T-helper 22 cell (primary cell): ENCODE measurements at regions not wholly inside any gene's neighbourhood (a gene's known extent, or its start where the extent isn't known, plus 50 kb on each side); places are given as distances from the start of the nearest gene placed in this dataset.

Experiments used
- DNase-seq: peaks from one replicate; pipeline ENCODE4 v3.0.0-alpha.2; 2020; ENCODE audit warnings: low read depth

- DNase-seq: no peak
Measured at GRCh38 chr17:79366988-79367571, 243.8 kb downstream of the RBFOX3 start.

DNA sequence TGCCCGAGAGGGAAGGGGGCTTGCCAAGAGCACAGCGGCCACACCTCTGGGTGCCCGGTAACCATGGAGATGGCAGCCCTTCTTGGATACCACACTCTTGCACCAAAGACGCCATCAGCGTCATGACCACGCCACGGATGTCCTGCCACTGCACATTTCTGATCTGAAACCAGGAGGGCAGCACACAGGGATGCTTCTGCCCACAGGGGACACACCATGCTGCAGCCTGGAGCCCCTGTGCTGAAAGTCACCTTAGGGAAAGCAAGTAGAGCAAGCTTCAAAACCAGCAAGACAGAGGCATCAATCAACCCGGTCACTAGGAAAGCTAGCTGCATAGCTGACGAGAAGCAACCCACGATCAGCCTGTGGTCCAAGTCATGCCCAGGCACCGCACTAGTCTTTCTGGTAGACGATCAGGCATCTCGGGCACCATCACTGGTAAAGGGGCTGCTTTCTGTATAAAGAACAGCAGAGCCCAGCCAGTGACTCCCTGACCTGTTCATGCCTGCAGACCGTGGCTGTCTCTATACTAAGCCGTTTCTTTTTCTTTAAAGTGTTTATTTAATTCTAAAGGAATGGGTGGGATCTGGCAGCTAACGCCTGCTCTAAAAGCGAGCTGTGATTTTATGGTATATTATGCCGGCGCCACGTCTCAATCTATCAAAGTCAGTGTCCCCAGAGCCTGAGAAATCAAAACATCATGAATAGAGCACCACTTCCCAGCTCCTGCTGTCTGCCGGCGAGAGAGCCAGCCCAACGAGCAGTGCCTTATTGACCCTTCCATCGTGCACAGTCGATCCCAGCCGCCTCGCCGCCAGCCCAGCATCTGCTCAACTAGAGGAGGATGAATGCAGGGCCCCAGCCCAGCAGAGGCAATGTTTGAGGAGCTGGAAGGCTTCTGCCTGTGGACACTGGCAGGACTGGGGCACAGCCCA, 244.7 kb downstream of the RBFOX3 start:
- no peak for DNase-seq

DNA sequence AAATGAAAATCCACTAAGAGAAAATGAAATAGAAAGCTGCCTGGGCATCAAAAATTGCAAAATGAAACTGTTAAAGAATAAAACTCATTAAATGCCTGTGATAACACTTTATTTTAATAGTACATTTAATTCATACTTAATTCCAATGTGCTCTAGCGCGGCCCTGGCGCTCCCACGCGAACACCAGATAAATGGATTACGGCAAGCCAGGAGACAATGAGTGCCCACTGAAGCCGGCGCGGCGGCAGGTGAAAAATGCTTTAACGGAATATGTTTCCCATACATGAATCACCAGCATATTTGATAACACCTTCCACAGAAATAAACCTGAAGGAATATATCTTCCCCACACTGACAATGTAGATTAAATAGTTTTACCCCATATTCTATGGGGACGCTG, 245.5 kb downstream of the RBFOX3 start:
- DNase-seq: no peak

GRCh38 chr17:79364315-79365094, 246.3 kb downstream of the RBFOX3 start:
- no peak for DNase-seq

DNA sequence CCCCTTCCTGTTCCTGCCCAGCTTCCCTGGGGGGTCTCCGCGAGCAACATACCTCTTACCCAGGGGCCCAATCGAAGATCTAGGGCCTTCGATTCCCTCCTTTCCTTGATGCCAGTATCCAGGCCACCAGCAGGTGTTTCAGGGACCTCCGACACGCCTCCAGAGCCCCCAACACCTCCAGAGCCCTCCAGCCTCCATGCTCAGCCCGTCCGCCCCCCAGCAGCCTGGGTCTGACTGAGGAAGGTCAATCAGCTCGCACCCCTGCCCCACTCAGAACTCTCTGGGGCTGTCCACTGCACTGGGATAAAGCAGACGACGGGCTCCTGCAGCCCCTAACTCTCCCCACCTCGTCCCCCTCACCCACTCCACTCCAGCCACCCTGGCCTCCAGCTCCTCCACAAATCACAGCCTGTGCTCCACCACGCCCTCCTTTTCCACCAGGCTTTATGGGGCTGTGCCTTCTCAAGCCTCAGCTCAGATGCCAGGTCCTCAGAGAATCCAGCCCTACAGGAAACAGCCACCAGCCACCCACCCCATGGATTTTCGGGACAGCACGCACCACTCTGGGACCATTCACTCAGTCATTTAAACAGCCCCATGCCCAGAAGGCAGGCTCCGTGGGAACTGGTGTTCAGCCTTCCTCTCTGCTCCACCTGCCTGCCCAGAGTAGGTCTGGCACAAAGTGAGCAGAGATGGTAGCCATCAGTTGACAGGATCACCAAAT, 247.1 kb downstream of the RBFOX3 start:
- no peak for DNase-seq

DNA sequence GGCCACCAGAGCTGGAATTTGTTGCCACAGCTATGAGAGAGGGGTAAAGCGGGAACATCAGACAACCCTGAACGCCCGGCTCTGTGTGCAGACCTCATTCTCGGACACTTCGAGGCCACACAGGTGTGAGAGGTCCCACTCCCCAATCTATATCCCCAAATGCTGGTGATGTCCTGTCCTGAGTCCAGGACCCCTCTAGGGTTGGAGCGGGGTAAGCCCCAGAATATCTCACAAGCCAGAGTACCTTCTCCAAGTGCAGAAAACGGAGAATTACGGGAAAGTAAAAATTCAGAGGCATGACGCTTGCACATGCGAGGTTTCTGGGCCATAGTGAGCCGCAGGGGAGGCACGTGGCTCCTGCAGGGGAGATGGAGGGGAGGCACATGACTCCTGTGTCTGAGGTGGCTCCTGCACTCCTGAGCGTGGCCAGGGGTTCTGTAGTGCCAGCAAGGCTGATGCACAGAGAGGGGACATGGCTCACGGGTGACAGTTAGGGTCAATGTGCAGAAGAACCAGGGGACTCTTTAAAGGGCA, 248.0 kb downstream of the RBFOX3 start:
- no peak for DNase-seq

DNA sequence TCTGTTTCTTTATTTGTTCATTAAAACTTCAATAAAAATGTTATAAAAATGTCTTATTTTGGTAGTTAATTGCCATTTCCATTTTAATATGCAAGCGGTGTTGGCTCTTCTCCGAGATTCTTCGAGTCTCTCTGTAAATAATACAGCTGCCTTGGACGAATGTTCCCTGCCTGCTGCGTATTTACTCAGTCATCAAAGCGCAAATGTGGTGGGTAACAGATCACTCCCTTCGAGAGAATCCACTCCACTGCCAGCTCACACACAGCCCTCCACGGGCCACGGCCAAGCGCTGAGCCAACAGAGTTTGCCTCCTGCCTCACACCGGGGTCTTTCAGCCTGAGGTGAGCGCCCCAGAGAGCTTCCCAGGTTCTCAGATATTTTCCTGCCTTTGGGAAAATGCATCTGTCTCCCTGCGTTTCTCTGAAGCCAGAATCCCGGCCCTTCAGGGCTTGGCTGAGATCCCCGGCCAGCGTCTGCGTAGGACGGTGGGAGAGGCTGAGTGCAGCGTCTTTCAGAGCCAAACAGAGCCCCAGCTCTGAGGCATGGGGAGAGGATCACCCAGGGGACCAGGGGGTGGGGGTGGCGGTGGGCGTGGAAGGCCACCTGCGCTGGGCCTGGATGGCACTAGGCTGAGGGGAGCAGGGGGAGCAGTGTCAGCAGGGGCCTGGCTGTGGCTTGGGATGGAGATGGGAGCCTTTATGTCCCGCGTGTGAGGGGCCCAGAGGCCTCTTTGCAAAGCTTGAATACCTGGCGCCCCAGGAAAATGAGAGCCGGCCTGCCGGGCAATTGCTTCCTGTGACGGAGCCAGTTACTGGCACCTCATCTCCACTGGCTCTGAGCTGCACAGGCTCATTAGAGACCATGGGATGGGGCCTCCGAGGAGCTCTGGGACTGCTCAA, 248.7 kb downstream of the RBFOX3 start:
- DNase-seq: no peak

- no peak for DNase-seq
Measured at GRCh38 chr17:79361221-79361734, 249.6 kb downstream of the RBFOX3 start.

GRCh38 chr17:79360196-79360595, 250.7 kb downstream of the RBFOX3 start:
- no peak for DNase-seq

DNA sequence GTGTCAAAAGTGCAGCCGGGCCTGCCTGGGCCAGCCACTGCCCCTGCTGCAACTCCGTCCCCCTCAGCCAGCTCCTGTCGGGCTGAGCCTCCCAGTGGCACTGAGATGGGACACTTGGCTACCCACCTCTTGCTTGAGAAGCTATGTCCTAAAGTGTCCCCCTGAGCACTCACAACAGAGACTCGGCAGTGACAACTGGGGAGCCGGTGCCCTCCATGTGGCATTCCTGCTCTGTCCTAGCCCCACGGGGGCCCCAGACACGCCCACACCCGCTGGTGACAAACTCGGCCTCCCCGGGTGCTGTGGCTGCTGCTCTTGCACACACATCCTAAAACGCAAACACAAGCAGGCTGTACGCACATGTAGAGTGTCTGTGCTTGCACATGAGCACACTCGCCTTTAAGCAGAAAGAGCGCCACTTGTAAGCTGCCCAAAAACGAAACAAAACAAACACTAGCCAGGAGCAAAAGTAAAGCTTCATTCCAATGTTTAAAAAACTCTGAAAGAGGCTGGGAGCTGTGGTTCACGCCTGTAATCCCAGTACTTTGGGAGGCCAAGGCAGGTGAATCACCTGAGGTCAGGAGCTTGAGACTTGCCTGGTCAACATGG, 253.9 kb downstream of the RBFOX3 start:
- no peak for DNase-seq

DNA sequence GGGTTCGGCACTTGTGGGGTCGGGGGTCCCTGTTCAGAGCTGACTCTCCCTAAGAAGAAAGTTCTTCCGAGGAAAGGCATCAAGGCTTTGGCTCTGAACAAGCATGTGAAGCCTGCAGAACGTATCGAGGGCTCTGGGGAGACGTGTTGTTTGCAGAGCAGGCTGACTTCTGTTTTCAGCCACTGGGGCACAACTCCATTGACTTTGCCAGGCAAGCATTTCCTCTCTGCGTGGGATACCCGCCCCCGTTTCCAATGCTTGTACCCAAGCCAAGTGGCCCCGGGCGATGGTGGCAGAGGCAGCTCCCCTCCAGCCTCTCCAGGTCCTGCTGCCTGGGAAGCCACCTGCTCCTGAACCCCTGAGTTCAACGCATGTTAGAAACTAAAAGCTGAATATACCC, 255.7 kb downstream of the RBFOX3 start:
- no peak for DNase-seq

GRCh38 chr17:79354173-79354820, 256.6 kb downstream of the RBFOX3 start:
- DNase-seq: no peak

DNA sequence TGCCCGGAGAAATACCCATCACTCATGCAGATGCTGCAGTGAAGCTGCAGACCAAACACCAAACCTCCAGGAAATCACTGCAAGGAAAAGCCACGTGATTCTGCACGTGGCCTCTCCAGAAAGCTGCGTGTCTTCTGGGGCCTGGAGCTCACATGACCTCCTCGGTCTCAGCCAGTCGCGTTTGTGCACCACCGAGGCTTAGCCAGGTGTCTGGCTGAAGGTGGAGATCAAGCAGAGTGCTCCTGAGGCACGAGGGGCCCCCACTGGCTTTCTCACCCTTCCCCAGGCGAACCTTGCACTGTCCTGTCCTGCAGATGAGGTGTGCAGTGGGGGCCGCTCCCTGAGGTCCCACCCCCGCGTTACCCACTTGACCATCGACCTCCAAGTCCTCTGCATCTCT, 257.3 kb downstream of the RBFOX3 start:
- DNase-seq: no peak

DNA sequence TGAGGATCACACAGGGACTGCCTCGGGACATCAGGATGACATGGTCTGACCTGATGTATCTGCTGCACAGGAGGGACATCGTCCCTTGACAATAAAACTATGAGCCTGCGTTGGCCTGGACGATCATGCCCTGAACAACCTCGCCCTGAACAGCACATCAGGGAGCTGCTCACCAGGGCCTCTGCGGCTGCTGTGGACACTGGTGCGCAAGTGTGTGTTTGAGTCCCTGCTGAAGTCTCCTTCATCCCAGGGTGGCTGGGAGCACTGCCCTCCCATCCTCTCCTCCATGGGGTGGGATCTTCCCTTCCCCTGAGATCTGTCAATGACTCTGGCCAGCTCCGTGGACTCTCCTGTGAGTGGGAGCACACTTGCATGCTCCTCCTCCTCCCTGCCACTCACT, 257.8 kb downstream of the RBFOX3 start:
- DNase-seq: no peak

GRCh38 chr17:79350533-79350932, 260.3 kb downstream of the RBFOX3 start:
- no peak for DNase-seq

DNA sequence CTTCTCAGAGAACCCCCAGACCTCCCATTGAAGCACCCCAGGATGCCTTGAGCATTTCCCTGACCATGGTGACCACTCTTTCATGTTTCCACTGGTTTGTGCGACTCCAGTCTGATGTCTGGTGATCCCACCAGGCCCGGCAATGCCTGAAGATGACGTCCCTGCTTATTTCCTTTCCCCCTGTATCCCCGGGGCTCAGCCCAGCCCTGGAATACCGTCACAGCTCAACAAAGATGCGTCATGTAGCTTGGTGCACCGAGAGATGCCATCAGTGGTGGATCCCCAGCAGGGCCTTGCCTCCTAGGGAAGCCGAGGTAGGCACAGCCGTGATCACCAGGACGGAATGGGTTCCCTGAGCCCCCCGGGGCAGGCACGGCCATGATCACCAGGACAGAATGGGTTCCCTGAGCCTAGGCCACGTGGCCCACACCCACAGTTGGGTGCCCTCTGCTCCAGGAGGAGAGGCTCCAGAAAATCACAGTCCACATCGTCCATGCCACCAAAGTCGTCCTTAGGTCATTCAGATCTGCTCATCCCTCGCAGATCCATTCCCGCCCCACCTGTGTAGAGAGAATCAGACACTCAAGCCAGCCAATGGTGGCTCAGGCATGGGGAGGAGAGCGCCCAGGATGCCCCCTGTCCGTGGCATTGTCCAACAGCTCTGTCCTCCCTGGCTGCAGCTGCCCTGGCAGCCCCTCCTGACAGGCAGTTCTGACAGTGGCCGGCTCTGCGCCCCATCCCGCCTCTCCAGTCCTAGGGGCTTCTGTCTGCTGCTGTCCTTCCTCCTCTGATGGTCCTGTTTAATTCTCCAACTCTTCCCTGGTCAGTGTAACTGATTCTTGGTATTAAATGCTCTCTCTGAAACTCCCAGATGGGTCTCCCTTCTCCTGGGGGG, 261.1 kb downstream of the RBFOX3 start:
- no peak for DNase-seq

GRCh38 chr17:79342376-79342775, 267.8 kb downstream of the ENGASE start:
- no peak for DNase-seq

- DNase-seq: no peak
Measured at GRCh38 chr17:79341816-79342215, 267.2 kb downstream of the ENGASE start.
